ENCODE measurements at regions not wholly inside any gene's neighbourhood (a gene's known extent, or its start where the extent isn't known, plus 50 kb on each side); places are given as distances from the start of the nearest gene placed in this dataset.

GRCh38 chr20:21981597-21982344 lies 276.3 kb downstream of the PAX1 start:
- Histone ChIP-seq H3K4me3 (ENCODE audit: low read depth, low read length) (no peak overlapping the region), H3K9ac (no peak overlapping the region), H2AFZ (no peak overlapping the region), H3K9me3 (ENCODE audit: control insufficient read depth, low read length) (no peaks in the 10 kb centered on the region), H3K27me3 (ENCODE audit: control insufficient read depth, insufficient read depth, low read length) (no peaks in the 10 kb centered on the region), H3K79me2 (no peaks in the 10 kb centered on the region), H3K27ac (no peak overlapping the region), H3K4me1 (no peaks in the 10 kb centered on the region), H3K36me3 (ENCODE audit: control insufficient read depth, insufficient read depth, low read length) (no peaks in the 10 kb centered on the region), H3K4me2 (ENCODE audit: low read length) (no peak overlapping the region)
- no peak for TF ChIP-seq CTCF (IDR thresholded peaks at IDR 0.05)

- H3K4me2 ChIP-seq (ENCODE audit: low read length) = no peak overlapping the region
- no peak for TF ChIP-seq CTCF (IDR thresholded peaks at IDR 0.05)
- H3K4me3 ChIP-seq (ENCODE audit: low read depth, low read length) = no peak overlapping the region
- H3K27ac ChIP-seq = no peak overlapping the region
- no peaks in the 10 kb centered on the region for H3K4me1 ChIP-seq
- no peak overlapping the region for H2AFZ ChIP-seq
- no peaks in the 10 kb centered on the region for H3K27me3 ChIP-seq (ENCODE audit: control insufficient read depth, insufficient read depth, low read length)
- H3K79me2 ChIP-seq = no peaks in the 10 kb centered on the region
- no peak overlapping the region for H3K9ac ChIP-seq
- no peaks in the 10 kb centered on the region for H3K9me3 ChIP-seq (ENCODE audit: control insufficient read depth, low read length)
- H3K36me3 ChIP-seq (ENCODE audit: control insufficient read depth, insufficient read depth, low read length) = no peaks in the 10 kb centered on the region
These were observed 275.7 kb downstream of the PAX1 start for GRCh38 chr20:21981179-21981578.

- TF ChIP-seq CTCF (IDR thresholded peaks at IDR 0.05) = no peak
- Histone ChIP-seq H3K36me3 (ENCODE audit: control insufficient read depth, insufficient read depth, low read length) (no peaks in the 10 kb centered on the region), H3K27ac (no peak overlapping the region), H3K9me3 (ENCODE audit: control insufficient read depth, low read length) (no peaks in the 10 kb centered on the region), H3K27me3 (ENCODE audit: control insufficient read depth, insufficient read depth, low read length) (no peaks in the 10 kb centered on the region), H3K79me2 (no peaks in the 10 kb centered on the region), H3K4me3 (ENCODE audit: low read depth, low read length) (no peak overlapping the region), H2AFZ (no peak overlapping the region), H3K4me2 (ENCODE audit: low read length) (no peak overlapping the region), H3K4me1 (no peaks in the 10 kb centered on the region), H3K9ac (no peak overlapping the region)
These were observed 266.0 kb downstream of the PAX1 start for GRCh38 chr20:21971436-21971835.

GRCh38 chr20:21968486-21968885 lies 263.0 kb downstream of the PAX1 start:
- H3K4me3 ChIP-seq (ENCODE audit: low read depth, low read length) = no peak overlapping the region
- H3K4me1 ChIP-seq = no peaks in the 10 kb centered on the region
- H3K27me3 ChIP-seq (ENCODE audit: control insufficient read depth, insufficient read depth, low read length) = no peaks in the 10 kb centered on the region
- H3K9ac ChIP-seq = no peak overlapping the region
- H2AFZ ChIP-seq = no peak overlapping the region
- no peaks in the 10 kb centered on the region for H3K36me3 ChIP-seq (ENCODE audit: control insufficient read depth, insufficient read depth, low read length)
- H3K27ac ChIP-seq = no peak overlapping the region
- no peaks in the 10 kb centered on the region for H3K79me2 ChIP-seq
- H3K4me2 ChIP-seq (ENCODE audit: low read length) = no peak overlapping the region
- H3K9me3 ChIP-seq (ENCODE audit: control insufficient read depth, low read length) = no peaks in the 10 kb centered on the region
- TF ChIP-seq CTCF (IDR thresholded peaks at IDR 0.05) = no peak

GRCh38 chr20:21967481-21967880 lies 262.0 kb downstream of the PAX1 start:
- no peak overlapping the region for H3K9ac ChIP-seq
- no peak for TF ChIP-seq CTCF (IDR thresholded peaks at IDR 0.05)
- no peak overlapping the region for H3K4me3 ChIP-seq (ENCODE audit: low read depth, low read length)
- H3K4me1 ChIP-seq = no peaks in the 10 kb centered on the region
- no peak overlapping the region for H3K27ac ChIP-seq
- H3K79me2 ChIP-seq = no peaks in the 10 kb centered on the region
- no peaks in the 10 kb centered on the region for H3K36me3 ChIP-seq (ENCODE audit: control insufficient read depth, insufficient read depth, low read length)
- H3K4me2 ChIP-seq (ENCODE audit: low read length) = no peak overlapping the region
- H2AFZ ChIP-seq = no peak overlapping the region
- H3K9me3 ChIP-seq (ENCODE audit: control insufficient read depth, low read length) = no peaks in the 10 kb centered on the region
- no peaks in the 10 kb centered on the region for H3K27me3 ChIP-seq (ENCODE audit: control insufficient read depth, insufficient read depth, low read length)

Data from parathyroid adenoma (tissue), 2 donors.